IMR-90 (cell line): ENCODE measurements at regions not wholly inside any gene's neighbourhood (a gene's known extent, or its start where the extent isn't known, plus 50 kb on each side); places are given as distances from the start of the nearest gene placed in this dataset.

Experiments
- ATAC-seq: fragments of 200-7000 bp; cut with Tn5 transposase; 2 replicates; pipeline ENCODE4 v1.9.1; 2020; ENCODE audit warnings: low read depth, mild to moderate bottlenecking, moderate library complexity
- BruUV-seq: library from RNA; stranded (reverse); fragments of 400-500 nt; replicated peaks from 2 replicates; lab custom pipeline; 2021; lab: Mats Ljungman, UMichigan
- CTCF ChIA-PET: fragments of 300-600 bp; formaldehyde crosslinking; extraction: SDS; loops from one replicate; lab custom pipeline; 2021; ENCODE audit warnings: antibody characterized with exemption; lab: Yijun Ruan, JAX
- POLR2A ChIA-PET: fragments of 300-600 bp; sonication (Branson Sonifier 250); formaldehyde crosslinking; loops from one replicate; lab custom pipeline; 2022; ENCODE audit warnings: antibody characterized with exemption; ENCODE audit not compliant: unreplicated experiment; lab: Charles Lee
- DNase-seq: peaks from one replicate; pipeline ENCODE4 v3.0.0; 2013
- H2AFZ ChIP-seq: replicated peaks from 2 replicates; pipeline ENCODE3; 2013; ENCODE audit warnings: low read length, mild to moderate bottlenecking; ENCODE audit not compliant: poor library complexity
- H2AK5ac ChIP-seq: 2 replicates; pipeline ENCODE4 v1.6.1; 2013; ENCODE audit warnings: low read depth, low read length, inconsistent platforms
- H2AK9ac ChIP-seq: replicated peaks from 2 replicates; pipeline ENCODE3; 2013; ENCODE audit warnings: mild to moderate bottlenecking, low read depth, low read length, moderate library complexity; ENCODE audit not compliant: poor library complexity
- H2BK120ac ChIP-seq: 2 replicates; pipeline ENCODE4 v1.6.1; 2013; ENCODE audit warnings: low read depth, low read length, inconsistent platforms
- H2BK15ac ChIP-seq: 3 replicates; pipeline ENCODE4 v1.6.1; 2013; ENCODE audit warnings: low read depth, low read length, inconsistent platforms
- H2BK20ac ChIP-seq: 2 replicates; pipeline ENCODE4 v1.6.1; 2013; ENCODE audit warnings: low read depth, mild to moderate bottlenecking, inconsistent platforms, low read length, moderate library complexity
- H2BK5ac ChIP-seq: 2 replicates; pipeline ENCODE4 v1.6.1; 2013; ENCODE audit warnings: mild to moderate bottlenecking, low read depth, low read length, inconsistent platforms; ENCODE audit not compliant: poor library complexity, severe bottlenecking
- H3K14ac ChIP-seq: replicated peaks from 2 replicates; pipeline ENCODE4 v1.6.1; 2013; ENCODE audit warnings: low read depth, low read length, inconsistent platforms
- H3K18ac ChIP-seq: 2 replicates; pipeline ENCODE4 v1.6.1; 2013; ENCODE audit warnings: low read depth, low read length, control low read depth
- H3K23ac ChIP-seq: 2 replicates; pipeline ENCODE4 v1.6.1; 2013; ENCODE audit warnings: low read depth, low read length, inconsistent platforms
- H3K27ac ChIP-seq: 2 replicates; pipeline ENCODE4 v1.5.1; 2013; ENCODE audit warnings: mild to moderate bottlenecking, control low read depth, low read length; ENCODE audit not compliant: insufficient read depth
- H3K27me3 ChIP-seq: 2 replicates; pipeline ENCODE4 v1.6.1; 2013; ENCODE audit warnings: low read length; ENCODE audit not compliant: control insufficient read depth, insufficient read depth
- H3K36me3 ChIP-seq: 2 replicates; pipeline ENCODE4 v1.6.1; 2013; ENCODE audit warnings: low read length, mixed read lengths; ENCODE audit not compliant: control insufficient read depth, insufficient read depth
- H3K4ac ChIP-seq: 2 replicates; pipeline ENCODE4 v1.6.1; 2013; ENCODE audit warnings: low read depth, low read length, inconsistent platforms
- H3K4me1 ChIP-seq: 2 replicates; pipeline ENCODE4 v1.6.1; 2013; ENCODE audit warnings: low read length, mixed read lengths; ENCODE audit not compliant: control insufficient read depth, insufficient read depth
- H3K4me2 ChIP-seq: 2 replicates; pipeline ENCODE4 v1.6.1; 2013; ENCODE audit warnings: low read depth, mild to moderate bottlenecking, control low read depth, low read length, moderate library complexity
- H3K4me3 ChIP-seq: 2 replicates; pipeline ENCODE4 v1.5.1; 2013; ENCODE audit warnings: low read depth, mild to moderate bottlenecking, control low read depth, low read length, moderate library complexity; ENCODE audit not compliant: insufficient read depth
- H3K56ac ChIP-seq: 2 replicates; pipeline ENCODE4 v1.6.1; 2013; ENCODE audit warnings: low read length, inconsistent platforms; ENCODE audit not compliant: insufficient read depth; ENCODE audit errors: extremely low read depth
- H3K79me1 ChIP-seq, 2 experiments: 2 replicates each; pipeline ENCODE4 v1.6.1; 2013; ENCODE audit warnings: low read length in 2 of 2, inconsistent platforms in 1 of 2, low read depth in 1 of 2
- H3K9ac ChIP-seq: 2 replicates; pipeline ENCODE4 v1.6.1; 2013; ENCODE audit warnings: low read depth, low read length, control low read depth
- H3K9me1 ChIP-seq: 2 replicates; pipeline ENCODE4 v1.6.1; 2013; ENCODE audit warnings: low read length, inconsistent platforms; ENCODE audit not compliant: insufficient read depth
- H3K9me3 ChIP-seq: 2 replicates; pipeline ENCODE4 v1.6.1; 2013; ENCODE audit warnings: low read length; ENCODE audit not compliant: control insufficient read depth, insufficient read depth
- H4K20me1 ChIP-seq: 2 replicates; pipeline ENCODE4 v1.6.1; 2013; ENCODE audit warnings: low read length, inconsistent platforms; ENCODE audit not compliant: insufficient read depth
- H4K5ac ChIP-seq: 2 replicates; pipeline ENCODE4 v1.6.1; 2013; ENCODE audit warnings: mild to moderate bottlenecking, low read depth, low read length, control low read depth
- H4K8ac ChIP-seq, 2 experiments: 2 replicates each; pipeline ENCODE4 v1.6.1; 2013; ENCODE audit warnings: low read depth in 2 of 2, low read length in 2 of 2, control low read depth in 1 of 2, inconsistent platforms in 1 of 2
- H4K91ac ChIP-seq: 2 replicates; pipeline ENCODE4 v1.6.1; 2013; ENCODE audit warnings: low read depth, low read length, inconsistent platforms; ENCODE audit not compliant: insufficient read depth
- BHLHE40 ChIP-seq: fragments of 150-350 bp; IDR thresholded peaks from 2 replicates; pipeline ENCODE4 v1.6.1; 2016; ENCODE audit warnings: mild to moderate bottlenecking, low read depth, low read length
- CEBPB ChIP-seq: IDR thresholded peaks from 2 replicates; pipeline ENCODE4 v1.6.1; 2012; ENCODE audit warnings: low read depth, low read length, improper control_type of control experiment
- CHD1 ChIP-seq: IDR thresholded peaks from 2 replicates; pipeline ENCODE4 v1.6.1; 2012; ENCODE audit warnings: low read depth, low read length, improper control_type of control experiment
- FOS ChIP-seq: fragments of 150-350 bp; IDR thresholded peaks from 2 replicates; pipeline ENCODE4 v1.6.1; 2016; ENCODE audit warnings: low read depth, low read length
- MAFK ChIP-seq: IDR thresholded peaks from 2 replicates; pipeline ENCODE4 v1.6.1; 2012; ENCODE audit warnings: low read depth, low read length, improper control_type of control experiment
- MAZ ChIP-seq: IDR thresholded peaks from 2 replicates; pipeline ENCODE4 v1.6.1; 2012; ENCODE audit warnings: low read depth, mild to moderate bottlenecking, low read length, improper control_type of control experiment, moderate library complexity, borderline replicate concordance
- MXI1 ChIP-seq: IDR thresholded peaks from 2 replicates; pipeline ENCODE4 v1.6.1; 2012; ENCODE audit warnings: low read depth, mild to moderate bottlenecking, low read length, moderate library complexity, borderline replicate concordance
- NFE2L2 ChIP-seq: fragments of 150-350 bp; IDR thresholded peaks from 2 replicates; pipeline ENCODE4 v1.6.1; 2016; ENCODE audit warnings: low read depth, mild to moderate bottlenecking, low read length
- POLR2A ChIP-seq: IDR thresholded peaks from 2 replicates; pipeline ENCODE4 v1.6.1; 2012; ENCODE audit warnings: mild to moderate bottlenecking, low read depth, low read length
- RCOR1 ChIP-seq: IDR thresholded peaks from 2 replicates; pipeline ENCODE4 v1.6.1; 2012; ENCODE audit warnings: mild to moderate bottlenecking, low read length, improper control_type of control experiment; ENCODE audit not compliant: insufficient replicate concordance
- RFX5 ChIP-seq: IDR thresholded peaks from 2 replicates; pipeline ENCODE4 v1.8.0; 2012; ENCODE audit warnings: low read depth, mild to moderate bottlenecking, low read length, moderate library complexity
- SMC3 ChIP-seq: fragments of 150-350 bp; IDR thresholded peaks from 2 replicates; pipeline ENCODE4 v1.6.1; 2016; ENCODE audit warnings: low read depth, mild to moderate bottlenecking, antibody characterized with exemption, low read length, moderate library complexity
- WGBS, 2 experiments: methylation state at CpG; one replicate each; pipeline versions ENCODE4 v1.1.5 to v1.1.7; 2013; ENCODE audit warnings: missing lambda C conversion rate in 2 of 2; ENCODE audit not compliant: insufficient read length in 1 of 2; ENCODE audit errors: extremely low coverage in 2 of 2; 5-methylcytosine and 5-hydroxymethylcytosine counted together
- dilution Hi-C: fragments of 300-500 bp; cut with HindIII; formaldehyde crosslinking; loops from one replicate; pipeline ENCODE4 v1.14.3; 2018; ENCODE audit warnings: low sequenced_read_pairs; ENCODE audit not compliant: unreplicated experiment
- in situ Hi-C: fragments of 300-500 bp; cut with MboI; formaldehyde crosslinking; loops from 3 replicates; pipeline ENCODE4 v1.14.3; 2019; ENCODE audit warnings: low sequenced_read_pairs, inconsistent platforms, mixed read lengths
- intact Hi-C: fragments of 100-400 bp; cut with micrococcal nuclease; formaldehyde crosslinking; loops from 2 replicates; pipeline ENCODE4 v1.10.0; 2022
- TF ChIP-seq, protein P1 (sequence below): conservative IDR thresholded peaks from 2 replicates; pipeline ENCODE4 v1.5.1; 2012; ENCODE audit warnings: mild to moderate bottlenecking, low read depth, low read length, improper control_type of control experiment
- TF ChIP-seq, protein P2 (sequence below): fragments of 150-350 bp; IDR thresholded peaks from 2 replicates; pipeline ENCODE4 v1.6.1; 2016; ENCODE audit warnings: low read depth, mild to moderate bottlenecking, low read length, moderate library complexity, borderline replicate concordance
- TF ChIP-seq, protein P3 (sequence below): fragments of 150-350 bp; IDR thresholded peaks from 2 replicates; pipeline ENCODE4 v1.6.1; 2017; ENCODE audit warnings: mild to moderate bottlenecking, antibody characterized with exemption, low read length, low read depth

DNA sequence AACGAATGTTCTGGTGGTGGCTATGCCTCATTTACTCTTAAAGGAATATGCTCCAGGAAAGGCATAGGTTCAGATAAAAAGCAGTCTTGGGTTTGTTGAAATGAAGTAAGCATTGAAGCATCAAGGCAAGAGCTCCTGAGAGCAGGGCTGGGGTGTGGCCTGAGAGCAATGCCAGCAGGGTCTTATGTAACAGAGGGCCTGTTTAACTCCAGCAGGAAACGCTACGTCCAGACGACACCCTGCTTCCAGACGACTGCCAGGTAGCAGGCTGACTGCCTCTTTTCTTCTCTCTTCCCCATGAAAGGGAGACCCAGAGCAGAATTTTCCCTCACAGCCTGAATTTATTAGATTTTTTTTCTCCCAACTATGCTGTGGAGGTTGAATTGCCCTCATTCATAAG lies 127.2 kb upstream of the SLC5A12 start:
- dilution Hi-C loops = no loop called here
- CTCF ChIA-PET = no interaction called here

More for the DNA sequence above, 127.2 kb upstream of the SLC5A12 start:
- Histone ChIP-seq H3K9ac (no peak overlapping the region), H4K5ac (no peak overlapping the region), H3K9me3 (no peaks in the 10 kb centered on the region), H3K79me1 (no peaks in the 10 kb centered on the region), H3K27ac (no peak overlapping the region), H3K4me1 (peaks cover 3% of the 10 kb centered on the region; the same call in 1 of the 2 replicates), H3K56ac (no peak overlapping the region), H2AK9ac (no peak overlapping the region), H2AFZ (no peak overlapping the region), H2BK20ac (no peak overlapping the region), H4K8ac (no peak overlapping the region), H3K14ac (no peak overlapping the region), H3K4me2 (no peak overlapping the region), H2BK120ac (no peak overlapping the region), H4K91ac (no peak overlapping the region), H4K20me1 (no peaks in the 10 kb centered on the region), H3K18ac (no peak overlapping the region), H3K9me1 (no peaks in the 10 kb centered on the region), H2AK5ac (no peak overlapping the region), H3K23ac (no peak overlapping the region), H2BK5ac (no peak overlapping the region), H2BK15ac (no peak overlapping the region), H3K4me3 (no peak overlapping the region), H3K27me3 (no peaks in the 10 kb centered on the region), H3K36me3 (no peaks in the 10 kb centered on the region), H3K4ac (no peak overlapping the region)
- 92% methylated on average over 4 of the region's 5 CpGs; no CpG with 5 or more reads in 1 of the 2 experiments for WGBS, 2 experiments
- intact Hi-C loops = no loop called here
- POLR2A ChIA-PET = no interaction called here
- no peak for ATAC-seq
- no TSS peak for BruUV-seq
- TF ChIP-seq RCOR1 = no peak
- no peak for TF ChIP-seq NFE2L2
- TF ChIP-seq MAZ = no peak
- TF ChIP-seq, protein P1, sequence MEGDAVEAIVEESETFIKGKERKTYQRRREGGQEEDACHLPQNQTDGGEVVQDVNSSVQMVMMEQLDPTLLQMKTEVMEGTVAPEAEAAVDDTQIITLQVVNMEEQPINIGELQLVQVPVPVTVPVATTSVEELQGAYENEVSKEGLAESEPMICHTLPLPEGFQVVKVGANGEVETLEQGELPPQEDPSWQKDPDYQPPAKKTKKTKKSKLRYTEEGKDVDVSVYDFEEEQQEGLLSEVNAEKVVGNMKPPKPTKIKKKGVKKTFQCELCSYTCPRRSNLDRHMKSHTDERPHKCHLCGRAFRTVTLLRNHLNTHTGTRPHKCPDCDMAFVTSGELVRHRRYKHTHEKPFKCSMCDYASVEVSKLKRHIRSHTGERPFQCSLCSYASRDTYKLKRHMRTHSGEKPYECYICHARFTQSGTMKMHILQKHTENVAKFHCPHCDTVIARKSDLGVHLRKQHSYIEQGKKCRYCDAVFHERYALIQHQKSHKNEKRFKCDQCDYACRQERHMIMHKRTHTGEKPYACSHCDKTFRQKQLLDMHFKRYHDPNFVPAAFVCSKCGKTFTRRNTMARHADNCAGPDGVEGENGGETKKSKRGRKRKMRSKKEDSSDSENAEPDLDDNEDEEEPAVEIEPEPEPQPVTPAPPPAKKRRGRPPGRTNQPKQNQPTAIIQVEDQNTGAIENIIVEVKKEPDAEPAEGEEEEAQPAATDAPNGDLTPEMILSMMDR = no peak
- TF ChIP-seq FOS = no peak
- no peak for TF ChIP-seq MXI1
- TF ChIP-seq, protein P2, sequence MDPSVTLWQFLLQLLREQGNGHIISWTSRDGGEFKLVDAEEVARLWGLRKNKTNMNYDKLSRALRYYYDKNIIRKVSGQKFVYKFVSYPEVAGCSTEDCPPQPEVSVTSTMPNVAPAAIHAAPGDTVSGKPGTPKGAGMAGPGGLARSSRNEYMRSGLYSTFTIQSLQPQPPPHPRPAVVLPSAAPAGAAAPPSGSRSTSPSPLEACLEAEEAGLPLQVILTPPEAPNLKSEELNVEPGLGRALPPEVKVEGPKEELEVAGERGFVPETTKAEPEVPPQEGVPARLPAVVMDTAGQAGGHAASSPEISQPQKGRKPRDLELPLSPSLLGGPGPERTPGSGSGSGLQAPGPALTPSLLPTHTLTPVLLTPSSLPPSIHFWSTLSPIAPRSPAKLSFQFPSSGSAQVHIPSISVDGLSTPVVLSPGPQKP = no peak
- no peak for TF ChIP-seq POLR2A
- TF ChIP-seq RFX5 = no peak
- TF ChIP-seq MAFK = no peak
- no peak for TF ChIP-seq BHLHE40
- no peak for TF ChIP-seq CEBPB
- TF ChIP-seq, protein P3, sequence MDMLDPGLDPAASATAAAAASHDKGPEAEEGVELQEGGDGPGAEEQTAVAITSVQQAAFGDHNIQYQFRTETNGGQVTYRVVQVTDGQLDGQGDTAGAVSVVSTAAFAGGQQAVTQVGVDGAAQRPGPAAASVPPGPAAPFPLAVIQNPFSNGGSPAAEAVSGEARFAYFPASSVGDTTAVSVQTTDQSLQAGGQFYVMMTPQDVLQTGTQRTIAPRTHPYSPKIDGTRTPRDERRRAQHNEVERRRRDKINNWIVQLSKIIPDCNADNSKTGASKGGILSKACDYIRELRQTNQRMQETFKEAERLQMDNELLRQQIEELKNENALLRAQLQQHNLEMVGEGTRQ = no peak
- TF ChIP-seq SMC3 = no peak
- TF ChIP-seq CHD1 = no peak
- DNase-seq = no peak
- in situ Hi-C loops = no loop called here
